Left ventricle myocardium inferior (tissue), 1 donor: ENCODE measurements at regions not wholly inside any gene's neighbourhood (a gene's known extent, or its start where the extent isn't known, plus 50 kb on each side); places are given as distances from the start of the nearest gene placed in this dataset.

Source experiments
- DNase-seq: peaks from one replicate; pipeline ENCODE4 v3.0.0-alpha.2; 2020
- H3K27ac ChIP-seq: fragments of 200-600 bp; replicated peaks from 2 replicates; pipeline ENCODE4 v1.8.0; 2021
- H3K27me3 ChIP-seq: fragments of 200-600 bp; 2 replicates; pipeline ENCODE4 v1.8.0; 2021; ENCODE audit warnings: low read depth
- H3K36me3 ChIP-seq: fragments of 200-600 bp; 2 replicates; pipeline ENCODE4 v1.8.0; 2021
- H3K4me1 ChIP-seq: fragments of 200-600 bp; 2 replicates; pipeline ENCODE4 v1.8.0; 2021
- H3K4me3 ChIP-seq: fragments of 200-600 bp; 2 replicates; pipeline ENCODE4 v1.8.0; 2021; ENCODE audit warnings: mild to moderate bottlenecking, moderate library complexity
- H3K9me3 ChIP-seq: fragments of 200-600 bp; replicated peaks from 2 replicates; pipeline ENCODE4 v1.8.0; 2021
- CTCF ChIP-seq: fragments of 200-600 bp; IDR thresholded peaks from 2 replicates; pipeline ENCODE4 v1.8.0; 2021; ENCODE audit warnings: antibody characterized with exemption, mild to moderate bottlenecking, borderline replicate concordance
- intact Hi-C: fragments of 100-400 bp; cut with micrococcal nuclease; formaldehyde crosslinking; loops from one replicate; pipeline ENCODE4 v1.11.0; 2022
- donor health status: DM: no; HTN: yes; CAD: no; lungs with severe emphysema.

GRCh38 chr2:67631483-67631882 lies 234.3 kb downstream of the ETAA1 start:
- Histone ChIP-seq H3K27ac (no peak overlapping the region), H3K4me3 (no peak overlapping the region)
- TF ChIP-seq CTCF, result no peak

GRCh38 chr2:67633212-67633856 lies 236.2 kb downstream of the ETAA1 start:
- Histone ChIP-seq H3K4me3 (no peak overlapping the region), H3K9me3 (no peaks in the 10 kb centered on the region), H3K36me3 (no peaks in the 10 kb centered on the region), H3K27me3 (no peaks in the 10 kb centered on the region), H3K4me1 (no peaks in the 10 kb centered on the region), H3K27ac (no peak overlapping the region)
- no peak for DNase-seq
- intact Hi-C loops, result no loop called here
- TF ChIP-seq CTCF, result no peak

More at GRCh38 chr2:67631483-67631882, 234.3 kb downstream of the ETAA1 start:
- H3K27me3 ChIP-seq, result no peaks in the 10 kb centered on the region
- no peaks in the 10 kb centered on the region for H3K36me3 ChIP-seq
- no peaks in the 10 kb centered on the region for H3K4me1 ChIP-seq
- no peak for DNase-seq
- intact Hi-C loops, result no loop called here
- no peaks in the 10 kb centered on the region for H3K9me3 ChIP-seq

GRCh38 chr2:67638146-67638545 lies 241.0 kb downstream of the ETAA1 start:
- H3K4me1 ChIP-seq, result no peaks in the 10 kb centered on the region
- DNase-seq, result no peak
- H3K9me3 ChIP-seq, result no peaks in the 10 kb centered on the region
- peak overlapping the region; percentile 34 for H3K27ac ChIP-seq
- no peak for TF ChIP-seq CTCF
- H3K36me3 ChIP-seq, result no peaks in the 10 kb centered on the region
- H3K27me3 ChIP-seq, result no peaks in the 10 kb centered on the region
- intact Hi-C loops, result no loop called here
- H3K4me3 ChIP-seq, result no peak overlapping the region

- no peak overlapping the region for H3K4me3 ChIP-seq
- peaks cover 15% of the 10 kb centered on the region for H3K4me1 ChIP-seq
- intact Hi-C loops, result no loop called here
- H3K27ac ChIP-seq, result no peak overlapping the region
- no peak for DNase-seq
- H3K27me3 ChIP-seq, result no peaks in the 10 kb centered on the region
- TF ChIP-seq CTCF, result no peak
- H3K9me3 ChIP-seq, result peaks cover 2% of the 10 kb centered on the region
- no peaks in the 10 kb centered on the region for H3K36me3 ChIP-seq
Observed at GRCh38 chr2:67641312-67642045, 244.3 kb downstream of the ETAA1 start.

- Histone ChIP-seq H3K4me3 (no peak overlapping the region), H3K27ac (no peak overlapping the region), H3K27me3 (no peaks in the 10 kb centered on the region), H3K4me1 (peaks cover 16% of the 10 kb centered on the region), H3K36me3 (no peaks in the 10 kb centered on the region), H3K9me3 (peaks cover 7% of the 10 kb centered on the region)
- intact Hi-C loops, result no loop called here
- no peak for DNase-seq
- TF ChIP-seq CTCF, result no peak
Observed at GRCh38 chr2:67642046-67642382, 244.9 kb downstream of the ETAA1 start.
